Breast epithelium (tissue), 3 donors: ENCODE measurements at regions not wholly inside any gene's neighbourhood (a gene's known extent, or its start where the extent isn't known, plus 50 kb on each side); places are given as distances from the start of the nearest gene placed in this dataset.

Experiments
- POLR2A ChIP-seq: fragments of 450-650 bp; IDR thresholded peaks from one replicate; pipeline ENCODE4 v1.6.1; 2016; ENCODE audit warnings: antibody characterized with exemption, mild to moderate bottlenecking, moderate library complexity
- POLR2AphosphoS5 ChIP-seq, 3 donors: sonication (generic); formaldehyde crosslinking; IDR thresholded peaks; one replicate each; pipeline ENCODE4 v1.6.1; 2017; ENCODE audit warnings: antibody characterized with exemption in 3 of 3
- TF ChIP-seq, protein P1 (sequence below), 3 donors: fragments of 450-650 bp; IDR thresholded peaks; one replicate each; pipeline ENCODE4 v1.5.1; 2016 to 2017; ENCODE audit warnings: antibody characterized with exemption in 3 of 3, mild to moderate bottlenecking in 3 of 3, moderate library complexity in 3 of 3

- TF ChIP-seq, protein P1, sequence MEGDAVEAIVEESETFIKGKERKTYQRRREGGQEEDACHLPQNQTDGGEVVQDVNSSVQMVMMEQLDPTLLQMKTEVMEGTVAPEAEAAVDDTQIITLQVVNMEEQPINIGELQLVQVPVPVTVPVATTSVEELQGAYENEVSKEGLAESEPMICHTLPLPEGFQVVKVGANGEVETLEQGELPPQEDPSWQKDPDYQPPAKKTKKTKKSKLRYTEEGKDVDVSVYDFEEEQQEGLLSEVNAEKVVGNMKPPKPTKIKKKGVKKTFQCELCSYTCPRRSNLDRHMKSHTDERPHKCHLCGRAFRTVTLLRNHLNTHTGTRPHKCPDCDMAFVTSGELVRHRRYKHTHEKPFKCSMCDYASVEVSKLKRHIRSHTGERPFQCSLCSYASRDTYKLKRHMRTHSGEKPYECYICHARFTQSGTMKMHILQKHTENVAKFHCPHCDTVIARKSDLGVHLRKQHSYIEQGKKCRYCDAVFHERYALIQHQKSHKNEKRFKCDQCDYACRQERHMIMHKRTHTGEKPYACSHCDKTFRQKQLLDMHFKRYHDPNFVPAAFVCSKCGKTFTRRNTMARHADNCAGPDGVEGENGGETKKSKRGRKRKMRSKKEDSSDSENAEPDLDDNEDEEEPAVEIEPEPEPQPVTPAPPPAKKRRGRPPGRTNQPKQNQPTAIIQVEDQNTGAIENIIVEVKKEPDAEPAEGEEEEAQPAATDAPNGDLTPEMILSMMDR (IDR thresholded peaks at IDR 0.05): no peak
- no peak for TF ChIP-seq POLR2AphosphoS5 (IDR thresholded peaks at IDR 0.05)
- no peak for TF ChIP-seq POLR2A
Observed at GRCh38 chr16:80323808-80324195, 217.0 kb upstream of the DYNLRB2 start.
